ENCODE measurements at regions not wholly inside any gene's neighbourhood (a gene's known extent, or its start where the extent isn't known, plus 50 kb on each side); places are given as distances from the start of the nearest gene placed in this dataset.

GRCh38 chr6:71675386-71675785, 211.0 kb upstream of the RIMS1 start:
- TF ChIP-seq, protein P1, sequence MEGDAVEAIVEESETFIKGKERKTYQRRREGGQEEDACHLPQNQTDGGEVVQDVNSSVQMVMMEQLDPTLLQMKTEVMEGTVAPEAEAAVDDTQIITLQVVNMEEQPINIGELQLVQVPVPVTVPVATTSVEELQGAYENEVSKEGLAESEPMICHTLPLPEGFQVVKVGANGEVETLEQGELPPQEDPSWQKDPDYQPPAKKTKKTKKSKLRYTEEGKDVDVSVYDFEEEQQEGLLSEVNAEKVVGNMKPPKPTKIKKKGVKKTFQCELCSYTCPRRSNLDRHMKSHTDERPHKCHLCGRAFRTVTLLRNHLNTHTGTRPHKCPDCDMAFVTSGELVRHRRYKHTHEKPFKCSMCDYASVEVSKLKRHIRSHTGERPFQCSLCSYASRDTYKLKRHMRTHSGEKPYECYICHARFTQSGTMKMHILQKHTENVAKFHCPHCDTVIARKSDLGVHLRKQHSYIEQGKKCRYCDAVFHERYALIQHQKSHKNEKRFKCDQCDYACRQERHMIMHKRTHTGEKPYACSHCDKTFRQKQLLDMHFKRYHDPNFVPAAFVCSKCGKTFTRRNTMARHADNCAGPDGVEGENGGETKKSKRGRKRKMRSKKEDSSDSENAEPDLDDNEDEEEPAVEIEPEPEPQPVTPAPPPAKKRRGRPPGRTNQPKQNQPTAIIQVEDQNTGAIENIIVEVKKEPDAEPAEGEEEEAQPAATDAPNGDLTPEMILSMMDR (IDR thresholded peaks at IDR 0.05 in 2 of 3, conservative IDR thresholded peaks at IDR 0.05 in 1 of 3; ENCODE audit: borderline replicate concordance in 1 of 3, insufficient read depth in 1 of 3, low read depth in 2 of 3, low read length in 2 of 3) = no peak
- TF ChIP-seq MAX (IDR thresholded peaks at IDR 0.05) = no peak
- TF ChIP-seq JUND (IDR thresholded peaks at IDR 0.05) = no peak
- TF ChIP-seq EZH2 (IDR thresholded peaks at IDR 0.05) = no peak
- TF ChIP-seq REST (IDR thresholded peaks at IDR 0.05; ENCODE audit: low read depth) = no peak
- no peak for TF ChIP-seq SIN3A (IDR thresholded peaks at IDR 0.05; ENCODE audit: low read depth)
- TF ChIP-seq POLR2A (IDR thresholded peaks at IDR 0.05; ENCODE audit: borderline replicate concordance, extremely low read depth, insufficient read depth, insufficient read length) = no peak
- TF ChIP-seq RAD21 (IDR thresholded peaks at IDR 0.05; ENCODE audit: low read depth) = no peak
- no peak for TF ChIP-seq POLR2AphosphoS5 (IDR thresholded peaks at IDR 0.05; ENCODE audit: low read depth, low read length)

Data from HCT116 (cell line).